ENCODE measurements at regions not wholly inside any gene's neighbourhood (a gene's known extent, or its start where the extent isn't known, plus 50 kb on each side); places are given as distances from the start of the nearest gene placed in this dataset.

- H2BK5ac ChIP-seq (ENCODE audit: low read length): no peak overlapping the region
- H3K14ac ChIP-seq (ENCODE audit: low read length): no peak overlapping the region
- no peaks in the 10 kb centered on the region for H3K4me1 ChIP-seq (ENCODE audit: control insufficient read depth in 2 of 2, insufficient read depth in 1 of 2, low read depth in 1 of 2, low read length in 2 of 2)
- no peak overlapping the region for H2AFZ ChIP-seq (ENCODE audit: low read length)
- H2BK120ac ChIP-seq (ENCODE audit: low read depth, low read length): no peak overlapping the region
- H2BK15ac ChIP-seq (ENCODE audit: low read length): no peak overlapping the region
- no peak overlapping the region for H3K9ac ChIP-seq (ENCODE audit: low read depth, low read length, poor library complexity)
- no peaks in the 10 kb centered on the region for H3K27me3 ChIP-seq (ENCODE audit: control insufficient read depth in 3 of 3, insufficient read depth in 3 of 3, low read depth in 1 of 3, low read length in 3 of 3)
- H3K23ac ChIP-seq (ENCODE audit: low read depth, low read length, poor library complexity): no peak overlapping the region
- H3K18ac ChIP-seq (ENCODE audit: low read length): no peak overlapping the region
- H2BK12ac ChIP-seq (ENCODE audit: low read length): no peak overlapping the region
- no peak overlapping the region for H3K27ac ChIP-seq (replicated peaks; ENCODE audit: low read length)
- H3K4me2 ChIP-seq (ENCODE audit: insufficient read depth, low read length, poor library complexity, severe bottlenecking): no peak overlapping the region
- H4K91ac ChIP-seq (ENCODE audit: low read depth, low read length, poor library complexity): no peak overlapping the region
- DNase-seq (ENCODE audit: low spot score): no peak
- no peak overlapping the region for H3K4me3 ChIP-seq (ENCODE audit: low read length in 2 of 2)
- H3K4ac ChIP-seq (ENCODE audit: low read length): no peak overlapping the region
- no peak overlapping the region for H4K8ac ChIP-seq (ENCODE audit: low read depth, low read length)
- no peak overlapping the region for H2AK5ac ChIP-seq (ENCODE audit: low read depth, low read length)
- no CpG with 5 or more reads among the region's 5 CpGs for WGBS, 2 donors (ENCODE audit: extremely low coverage in 2 of 2, insufficient read length in 2 of 2, insufficient replicate concordance in 1 of 2)
- H3K9me3 ChIP-seq (replicated peaks in 1 of 2; ENCODE audit: control insufficient read depth in 2 of 2, insufficient read depth in 1 of 2, low read depth in 1 of 2, low read length in 2 of 2): no peaks in the 10 kb centered on the region
- no peaks in the 10 kb centered on the region for H3K36me3 ChIP-seq (replicated peaks in 1 of 2; ENCODE audit: control insufficient read depth in 2 of 2, insufficient read depth in 2 of 2, low read length in 2 of 2)
- H3K79me1 ChIP-seq (ENCODE audit: low read depth, low read length): no peaks in the 10 kb centered on the region
Observed at GRCh38 chr1:97010566-97011264, 289.1 kb downstream of the PTBP2 start.

GRCh38 chr1:97013136-97013535, 291.6 kb downstream of the PTBP2 start:
- H2BK15ac ChIP-seq (ENCODE audit: low read length): no peak overlapping the region
- no CpG with 5 or more reads among the region's 2 CpGs for WGBS, 2 donors (ENCODE audit: extremely low coverage in 2 of 2, insufficient read length in 2 of 2, insufficient replicate concordance in 1 of 2)

GRCh38 chr1:97013941-97014340, 292.4 kb downstream of the PTBP2 start:
- no peak overlapping the region for H3K4ac ChIP-seq (ENCODE audit: low read length)
- no peak overlapping the region for H3K18ac ChIP-seq (ENCODE audit: low read length)
- no peak overlapping the region for H3K23ac ChIP-seq (ENCODE audit: low read depth, low read length, poor library complexity)
- no peaks in the 10 kb centered on the region for H3K79me1 ChIP-seq (ENCODE audit: low read depth, low read length)
- no peak overlapping the region for H2AK5ac ChIP-seq (ENCODE audit: low read depth, low read length)
- no peaks in the 10 kb centered on the region for H3K36me3 ChIP-seq (replicated peaks in 1 of 2; ENCODE audit: control insufficient read depth in 2 of 2, insufficient read depth in 2 of 2, low read length in 2 of 2)
- H4K8ac ChIP-seq (ENCODE audit: low read depth, low read length): no peak overlapping the region
- H3K27ac ChIP-seq (replicated peaks; ENCODE audit: low read length): no peak overlapping the region
- no peak overlapping the region for H3K4me2 ChIP-seq (ENCODE audit: insufficient read depth, low read length, poor library complexity, severe bottlenecking)
- no peak overlapping the region for H2BK5ac ChIP-seq (ENCODE audit: low read length)
- H2AFZ ChIP-seq (ENCODE audit: low read length): no peak overlapping the region
- H3K14ac ChIP-seq (ENCODE audit: low read length): no peak overlapping the region
- DNase-seq (ENCODE audit: low spot score): no peak
- no peak overlapping the region for H3K4me3 ChIP-seq (ENCODE audit: low read length in 2 of 2)
- no CpG with 5 or more reads among the region's 1 CpG for WGBS, 2 donors (ENCODE audit: extremely low coverage in 2 of 2, insufficient read length in 2 of 2, insufficient replicate concordance in 1 of 2)
- peaks cover 0 to 4% of the 10 kb centered on the region in 2 donors for H3K4me1 ChIP-seq (ENCODE audit: control insufficient read depth in 2 of 2, insufficient read depth in 1 of 2, low read depth in 1 of 2, low read length in 2 of 2)
- H3K9ac ChIP-seq (ENCODE audit: low read depth, low read length, poor library complexity): no peak overlapping the region
- H3K9me3 ChIP-seq (replicated peaks in 1 of 2; ENCODE audit: control insufficient read depth in 2 of 2, insufficient read depth in 1 of 2, low read depth in 1 of 2, low read length in 2 of 2): no peaks in the 10 kb centered on the region
- no peak overlapping the region for H2BK120ac ChIP-seq (ENCODE audit: low read depth, low read length)
- no peak overlapping the region for H4K91ac ChIP-seq (ENCODE audit: low read depth, low read length, poor library complexity)
- H3K27me3 ChIP-seq (ENCODE audit: control insufficient read depth in 3 of 3, insufficient read depth in 3 of 3, low read depth in 1 of 3, low read length in 3 of 3): no peaks in the 10 kb centered on the region
- no peak overlapping the region for H2BK12ac ChIP-seq (ENCODE audit: low read length)
- no peak overlapping the region for H2BK15ac ChIP-seq (ENCODE audit: low read length)

More at GRCh38 chr1:97013136-97013535, 291.6 kb downstream of the PTBP2 start:
- H3K79me1 ChIP-seq (ENCODE audit: low read depth, low read length): no peaks in the 10 kb centered on the region
- H2BK120ac ChIP-seq (ENCODE audit: low read depth, low read length): no peak overlapping the region
- no peaks in the 10 kb centered on the region for H3K9me3 ChIP-seq (replicated peaks in 1 of 2; ENCODE audit: control insufficient read depth in 2 of 2, insufficient read depth in 1 of 2, low read depth in 1 of 2, low read length in 2 of 2)
- no peak overlapping the region for H2BK5ac ChIP-seq (ENCODE audit: low read length)
- H3K23ac ChIP-seq (ENCODE audit: low read depth, low read length, poor library complexity): no peak overlapping the region
- H2BK12ac ChIP-seq (ENCODE audit: low read length): no peak overlapping the region
- H3K9ac ChIP-seq (ENCODE audit: low read depth, low read length, poor library complexity): no peak overlapping the region
- no peak overlapping the region for H3K27ac ChIP-seq (replicated peaks; ENCODE audit: low read length)
- no peak overlapping the region for H4K8ac ChIP-seq (ENCODE audit: low read depth, low read length)
- no peak overlapping the region for H3K14ac ChIP-seq (ENCODE audit: low read length)
- H3K4ac ChIP-seq (ENCODE audit: low read length): no peak overlapping the region
- H3K4me2 ChIP-seq (ENCODE audit: insufficient read depth, low read length, poor library complexity, severe bottlenecking): no peak overlapping the region
- H2AK5ac ChIP-seq (ENCODE audit: low read depth, low read length): no peak overlapping the region
- H3K36me3 ChIP-seq (replicated peaks in 1 of 2; ENCODE audit: control insufficient read depth in 2 of 2, insufficient read depth in 2 of 2, low read length in 2 of 2): no peaks in the 10 kb centered on the region
- no peak overlapping the region for H3K18ac ChIP-seq (ENCODE audit: low read length)
- H4K91ac ChIP-seq (ENCODE audit: low read depth, low read length, poor library complexity): no peak overlapping the region
- H3K27me3 ChIP-seq (ENCODE audit: control insufficient read depth in 3 of 3, insufficient read depth in 3 of 3, low read depth in 1 of 3, low read length in 3 of 3): no peaks in the 10 kb centered on the region
- no peak overlapping the region for H3K4me3 ChIP-seq (ENCODE audit: low read length in 2 of 2)
- H2AFZ ChIP-seq (ENCODE audit: low read length): no peak overlapping the region
- DNase-seq (ENCODE audit: low spot score): no peak
- peaks cover 0 to 4% of the 10 kb centered on the region in 2 donors for H3K4me1 ChIP-seq (ENCODE audit: control insufficient read depth in 2 of 2, insufficient read depth in 1 of 2, low read depth in 1 of 2, low read length in 2 of 2)

- H3K4ac ChIP-seq (ENCODE audit: low read length): no peak overlapping the region
- no peak overlapping the region for H2BK15ac ChIP-seq (ENCODE audit: low read length)
- DNase-seq (ENCODE audit: low spot score): no peak
- H3K27ac ChIP-seq (replicated peaks; ENCODE audit: low read length): no peak overlapping the region
- no peak overlapping the region for H3K18ac ChIP-seq (ENCODE audit: low read length)
- H3K27me3 ChIP-seq (ENCODE audit: control insufficient read depth in 3 of 3, insufficient read depth in 3 of 3, low read depth in 1 of 3, low read length in 3 of 3): no peaks in the 10 kb centered on the region
- H3K4me3 ChIP-seq (ENCODE audit: low read length in 2 of 2): no peak overlapping the region
- no peak overlapping the region for H3K23ac ChIP-seq (ENCODE audit: low read depth, low read length, poor library complexity)
- peaks cover 0 to 4% of the 10 kb centered on the region in 2 donors for H3K4me1 ChIP-seq (ENCODE audit: control insufficient read depth in 2 of 2, insufficient read depth in 1 of 2, low read depth in 1 of 2, low read length in 2 of 2)
- H2BK120ac ChIP-seq (ENCODE audit: low read depth, low read length): no peak overlapping the region
- no peak overlapping the region for H2AK5ac ChIP-seq (ENCODE audit: low read depth, low read length)
- WGBS, 2 donors (ENCODE audit: extremely low coverage in 2 of 2, insufficient read length in 2 of 2, insufficient replicate concordance in 1 of 2): no CpG with 5 or more reads among the region's 1 CpG
- H2BK5ac ChIP-seq (ENCODE audit: low read length): no peak overlapping the region
- H3K14ac ChIP-seq (ENCODE audit: low read length): no peak overlapping the region
- no peak overlapping the region for H2AFZ ChIP-seq (ENCODE audit: low read length)
- H3K4me2 ChIP-seq (ENCODE audit: insufficient read depth, low read length, poor library complexity, severe bottlenecking): no peak overlapping the region
- no peak overlapping the region for H4K91ac ChIP-seq (ENCODE audit: low read depth, low read length, poor library complexity)
- H2BK12ac ChIP-seq (ENCODE audit: low read length): no peak overlapping the region
- H4K8ac ChIP-seq (ENCODE audit: low read depth, low read length): no peak overlapping the region
- H3K9me3 ChIP-seq (replicated peaks in 1 of 2; ENCODE audit: control insufficient read depth in 2 of 2, insufficient read depth in 1 of 2, low read depth in 1 of 2, low read length in 2 of 2): no peaks in the 10 kb centered on the region
- no peaks in the 10 kb centered on the region for H3K79me1 ChIP-seq (ENCODE audit: low read depth, low read length)
- no peak overlapping the region for H3K9ac ChIP-seq (ENCODE audit: low read depth, low read length, poor library complexity)
- no peaks in the 10 kb centered on the region for H3K36me3 ChIP-seq (replicated peaks in 1 of 2; ENCODE audit: control insufficient read depth in 2 of 2, insufficient read depth in 2 of 2, low read length in 2 of 2)
Observed at GRCh38 chr1:97014426-97014825, 292.8 kb downstream of the PTBP2 start.

Measured in neuronal stem cell (in vitro differentiated cells).